Suprapubic skin (tissue), 4 donors: ENCODE measurements at regions not wholly inside any gene's neighbourhood (a gene's known extent, or its start where the extent isn't known, plus 50 kb on each side); places are given as distances from the start of the nearest gene placed in this dataset.

ENCODE experiments used
- DNase-seq, 2 donors: peaks; one replicate each; pipeline ENCODE4 v3.0.0-alpha.2; 2019; ENCODE audit warnings: low spot score in 2 of 2
- H3K27ac ChIP-seq: fragments of 200-600 bp; sonication (generic); one replicate; pipeline ENCODE4 v1.5.1; 2019
- H3K27me3 ChIP-seq: fragments of 200-600 bp; sonication (generic); one replicate; pipeline ENCODE4 v1.5.1; 2019
- H3K36me3 ChIP-seq: fragments of 200-600 bp; sonication (generic); one replicate; pipeline ENCODE4 v1.5.1; 2019
- H3K4me1 ChIP-seq: fragments of 200-600 bp; sonication (generic); one replicate; pipeline ENCODE4 v1.5.1; 2019
- H3K4me3 ChIP-seq: fragments of 200-600 bp; sonication (generic); one replicate; pipeline ENCODE4 v1.5.1; 2019; ENCODE audit warnings: mild to moderate bottlenecking
- H3K9me3 ChIP-seq: fragments of 200-600 bp; sonication (generic); one replicate; pipeline ENCODE4 v1.5.1; 2019
- CTCF ChIP-seq, 2 donors: fragments of 200-600 bp in 1 of 2; fragments of 450-650 bp in 1 of 2; sonication (generic) in 1 of 2; IDR thresholded peaks; one replicate each; pipeline ENCODE4 v1.5.1; 2016 to 2019; ENCODE audit warnings: antibody characterized with exemption in 2 of 2, mild to moderate bottlenecking in 1 of 2, moderate library complexity in 1 of 2
- EP300 ChIP-seq: sonication (generic); formaldehyde crosslinking; IDR thresholded peaks from one replicate; pipeline ENCODE4 v1.6.1; 2017; ENCODE audit warnings: antibody characterized with exemption
- POLR2A ChIP-seq, 2 donors: fragments of 450-650 bp; IDR thresholded peaks; one replicate each; pipeline ENCODE4 v1.6.1; 2017; ENCODE audit warnings: antibody characterized with exemption in 2 of 2, mild to moderate bottlenecking in 2 of 2, moderate library complexity in 2 of 2
- POLR2AphosphoS5 ChIP-seq, 3 donors: sonication (generic); formaldehyde crosslinking; IDR thresholded peaks; one replicate each; pipeline ENCODE4 v1.6.1; 2017; ENCODE audit warnings: antibody characterized with exemption in 3 of 3
- WGBS: methylation state at CpG from one replicate; pipeline ENCODE4 v1.1.5; 2018; 5-methylcytosine and 5-hydroxymethylcytosine counted together

- Histone ChIP-seq H3K27ac (no peak overlapping the region), H3K4me1 (no peaks in the 10 kb centered on the region), H3K9me3 (no peaks in the 10 kb centered on the region), H3K36me3 (no peaks in the 10 kb centered on the region), H3K4me3 (no peak overlapping the region), H3K27me3 (no peaks in the 10 kb centered on the region)
- TF ChIP-seq POLR2AphosphoS5 (IDR thresholded peaks at IDR 0.05) (no peak), CTCF (IDR thresholded peaks at IDR 0.05) (no peak), EP300 (no peak), POLR2A (IDR thresholded peaks at IDR 0.05) (no peak)
- no peak for DNase-seq
Measured at GRCh38 chr7:41785265-41785664, 82.4 kb upstream of the INHBA start.

GRCh38 chr7:41779918-41780317, 77.0 kb upstream of the INHBA start:
- WGBS, result 72% methylated on average over 2 of the region's 2 CpGs
- no peaks in the 10 kb centered on the region for H3K4me1 ChIP-seq
- H3K27me3 ChIP-seq, result no peaks in the 10 kb centered on the region
- no peak overlapping the region for H3K27ac ChIP-seq
- no peak overlapping the region for H3K4me3 ChIP-seq
- H3K36me3 ChIP-seq, result no peaks in the 10 kb centered on the region
- no peak for TF ChIP-seq POLR2A (IDR thresholded peaks at IDR 0.05)
- no peak for TF ChIP-seq CTCF (IDR thresholded peaks at IDR 0.05)
- no peak for TF ChIP-seq EP300
- no peak for TF ChIP-seq POLR2AphosphoS5 (IDR thresholded peaks at IDR 0.05)
- DNase-seq, result no peak
- no peaks in the 10 kb centered on the region for H3K9me3 ChIP-seq

- Histone ChIP-seq H3K36me3 (no peaks in the 10 kb centered on the region), H3K27me3 (no peaks in the 10 kb centered on the region), H3K4me1 (no peaks in the 10 kb centered on the region), H3K27ac (no peak overlapping the region), H3K4me3 (no peak overlapping the region), H3K9me3 (no peaks in the 10 kb centered on the region)
- WGBS, result 73% methylated on average over 5 of the region's 5 CpGs
- TF ChIP-seq POLR2AphosphoS5 (IDR thresholded peaks at IDR 0.05), result no peak
- TF ChIP-seq CTCF (IDR thresholded peaks at IDR 0.05), result no peak
- TF ChIP-seq EP300, result no peak
- no peak for TF ChIP-seq POLR2A (IDR thresholded peaks at IDR 0.05)
- DNase-seq, result no peak
Measured at GRCh38 chr7:41777894-41778596, 75.2 kb upstream of the INHBA start.

GRCh38 chr7:41774966-41775365, 72.1 kb upstream of the INHBA start:
- 86% methylated on average over 11 of the region's 11 CpGs for WGBS
- H3K36me3 ChIP-seq, result no peaks in the 10 kb centered on the region
- no peaks in the 10 kb centered on the region for H3K9me3 ChIP-seq

GRCh38 chr7:41773756-41774155, 70.9 kb upstream of the INHBA start:
- TF ChIP-seq EP300, result no peak
- Histone ChIP-seq H3K27ac (no peak overlapping the region), H3K27me3 (no peaks in the 10 kb centered on the region), H3K36me3 (no peaks in the 10 kb centered on the region), H3K9me3 (no peaks in the 10 kb centered on the region), H3K4me3 (no peak overlapping the region), H3K4me1 (no peaks in the 10 kb centered on the region)
- DNase-seq, result no peak
- 84% methylated on average over 4 of the region's 4 CpGs for WGBS

More at GRCh38 chr7:41774966-41775365, 72.1 kb upstream of the INHBA start:
- no peaks in the 10 kb centered on the region for H3K27me3 ChIP-seq
- no peak overlapping the region for H3K4me3 ChIP-seq
- DNase-seq, result no peak
- no peak overlapping the region for H3K27ac ChIP-seq
- TF ChIP-seq CTCF (IDR thresholded peaks at IDR 0.05), result no peak
- TF ChIP-seq POLR2AphosphoS5 (IDR thresholded peaks at IDR 0.05), result no peak
- TF ChIP-seq EP300, result no peak
- TF ChIP-seq POLR2A (IDR thresholded peaks at IDR 0.05), result no peak
- no peaks in the 10 kb centered on the region for H3K4me1 ChIP-seq

GRCh38 chr7:41771717-41772116, 68.8 kb upstream of the INHBA start:
- no peaks in the 10 kb centered on the region for H3K9me3 ChIP-seq
- no peaks in the 10 kb centered on the region for H3K27me3 ChIP-seq
- H3K27ac ChIP-seq, result no peak overlapping the region
- H3K36me3 ChIP-seq, result no peaks in the 10 kb centered on the region
- no peaks in the 10 kb centered on the region for H3K4me1 ChIP-seq
- no peak for TF ChIP-seq POLR2AphosphoS5 (IDR thresholded peaks at IDR 0.05)
- TF ChIP-seq POLR2A (IDR thresholded peaks at IDR 0.05), result no peak
- TF ChIP-seq EP300, result no peak
- TF ChIP-seq CTCF (IDR thresholded peaks at IDR 0.05), result no peak
- no peak overlapping the region for H3K4me3 ChIP-seq
- DNase-seq, result no peak
- WGBS, result 76% methylated on average over 5 of the region's 6 CpGs
